ENCODE measurements at regions not wholly inside any gene's neighbourhood (a gene's known extent, or its start where the extent isn't known, plus 50 kb on each side); places are given as distances from the start of the nearest gene placed in this dataset.
"Not testable (repeated sequence)": the region's sequence is repeated elsewhere in the genome, so short reads cannot be mapped to it uniquely, and the experiment has no call there.

DNA sequence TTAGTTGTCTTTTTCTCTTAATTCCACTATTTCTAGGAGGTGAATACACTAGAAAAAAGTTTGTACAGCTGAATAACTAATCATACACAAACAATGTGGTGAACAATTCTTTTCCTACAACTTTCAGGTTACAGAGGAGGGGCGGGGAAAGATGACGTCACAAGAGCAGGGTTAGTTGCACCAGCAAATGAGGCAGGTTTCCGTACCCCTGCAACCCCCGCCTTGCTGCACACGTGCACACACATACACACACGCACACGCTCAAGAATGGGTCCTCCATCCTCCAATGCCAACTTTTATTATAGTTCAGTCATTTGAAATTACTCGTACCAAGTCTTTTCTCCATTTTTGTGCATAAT lies 122.8 kb downstream of the ARL4C start:
- DNase-seq (ENCODE audit: low spot score), result no peak

DNA sequence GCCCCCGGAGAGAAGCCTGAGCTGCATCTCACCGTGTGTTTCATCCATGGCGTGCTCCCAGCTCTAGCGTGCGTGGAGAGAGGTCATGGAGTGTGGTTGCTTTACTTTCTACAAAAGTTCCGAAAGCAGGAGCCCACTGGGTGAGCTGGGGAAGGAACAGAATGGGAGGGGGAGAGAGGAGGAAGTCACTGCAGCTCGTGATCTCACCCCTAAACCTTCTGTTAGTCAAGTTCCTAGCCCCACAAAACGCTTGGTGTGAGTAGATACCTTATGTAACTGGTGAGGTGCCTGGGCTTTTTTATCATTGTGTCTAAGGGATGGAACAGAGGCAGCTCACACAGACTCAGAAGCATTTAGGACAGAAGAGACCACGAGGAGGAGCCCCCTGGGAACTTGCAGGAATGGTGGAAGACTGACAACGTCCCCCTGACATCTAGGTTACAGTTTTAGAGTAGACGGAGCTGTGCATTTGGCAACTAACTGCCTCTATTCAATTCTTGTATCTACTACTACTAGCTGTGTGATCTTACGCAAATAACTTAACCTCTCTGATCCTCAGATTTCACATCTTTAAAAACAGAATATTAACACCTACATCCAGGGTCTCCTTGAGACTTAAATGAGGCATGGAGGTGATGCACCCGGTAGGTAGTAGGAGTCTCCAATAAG lies 123.3 kb downstream of the ARL4C start:
- no peak for DNase-seq (ENCODE audit: low spot score)

DNA sequence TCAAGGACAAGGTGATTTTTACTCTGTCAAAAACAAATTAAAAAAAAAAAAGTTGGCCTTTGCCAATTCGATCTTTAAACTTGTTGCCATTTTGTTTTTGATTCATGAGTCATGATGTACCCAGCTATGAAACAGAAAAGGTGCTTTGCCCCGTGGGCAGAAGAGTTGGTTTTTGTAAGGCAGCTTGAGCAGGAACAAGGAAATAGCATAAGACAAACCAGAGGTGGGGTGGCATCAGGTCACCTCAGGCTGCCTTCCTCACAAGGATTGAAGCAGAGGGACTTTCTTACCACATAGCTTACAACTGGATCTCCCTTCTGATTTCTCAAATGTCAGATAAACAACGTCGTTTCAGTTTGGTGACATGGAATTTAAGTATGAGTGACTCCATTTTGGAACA lies 123.8 kb downstream of the ARL4C start:
- peak; percentile 32 for DNase-seq (ENCODE audit: low spot score)

DNA sequence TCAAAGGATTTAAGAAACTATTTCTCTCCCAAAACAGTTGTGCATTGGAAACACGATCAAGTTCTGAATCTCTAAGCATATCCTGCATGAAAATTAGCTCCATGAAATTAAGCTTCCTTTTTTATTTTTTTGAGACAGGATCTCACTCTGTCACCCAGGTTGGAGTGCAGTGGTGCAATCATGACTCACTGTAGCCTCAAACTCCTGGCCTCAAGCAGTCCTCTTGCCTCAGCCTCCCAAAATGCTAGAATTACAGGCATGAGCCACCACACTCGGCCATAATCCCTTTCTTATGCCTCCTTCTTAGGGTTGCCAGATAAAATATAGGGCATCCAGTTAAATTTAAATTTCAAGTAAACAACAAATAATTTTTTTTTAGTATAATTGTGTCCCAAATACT lies 124.4 kb downstream of the ARL4C start:
- no peak for DNase-seq (ENCODE audit: low spot score)

DNA sequence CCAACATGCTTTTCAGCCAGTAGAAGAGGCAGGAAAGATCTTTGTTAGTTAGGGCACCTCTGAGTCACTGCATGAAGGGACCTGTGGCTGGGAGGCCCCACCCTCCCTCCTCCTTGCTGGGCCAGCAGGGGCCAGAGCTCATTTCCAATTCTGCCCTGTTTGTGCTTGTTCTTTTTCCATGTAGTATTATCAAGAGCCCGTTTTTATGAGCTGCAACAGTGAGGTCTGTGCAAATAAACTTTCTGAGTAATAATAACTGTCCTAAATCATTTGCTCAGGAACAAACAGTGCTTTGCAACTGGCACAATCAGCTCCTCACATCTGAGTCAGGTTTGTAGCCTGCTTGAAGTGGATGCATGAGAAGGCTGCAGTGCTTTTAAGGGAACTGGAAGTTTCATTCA lies 128.0 kb downstream of the ARL4C start:
- peak; percentile 60 for DNase-seq (ENCODE audit: low spot score)

DNA sequence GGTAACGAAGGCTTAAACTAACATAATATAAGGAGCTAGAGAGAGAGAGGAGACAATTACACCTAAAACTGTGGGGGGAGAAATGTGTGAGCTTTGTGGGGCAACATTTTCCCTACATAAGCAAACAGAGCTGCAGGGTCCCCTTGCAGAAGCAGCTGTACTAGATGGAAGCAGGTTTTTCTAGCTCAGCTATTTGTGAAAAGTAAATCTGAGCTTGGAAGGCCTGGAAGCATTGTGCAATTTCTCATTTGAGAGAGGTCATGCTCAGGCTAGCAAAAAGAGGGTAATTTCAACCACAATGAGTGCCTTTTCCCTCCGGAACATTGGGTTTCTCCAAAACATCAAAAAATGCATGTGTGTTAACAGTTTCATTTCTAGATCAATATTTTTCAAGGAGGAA lies 130.0 kb downstream of the ARL4C start:
- DNase-seq (ENCODE audit: low spot score), result no peak

DNA sequence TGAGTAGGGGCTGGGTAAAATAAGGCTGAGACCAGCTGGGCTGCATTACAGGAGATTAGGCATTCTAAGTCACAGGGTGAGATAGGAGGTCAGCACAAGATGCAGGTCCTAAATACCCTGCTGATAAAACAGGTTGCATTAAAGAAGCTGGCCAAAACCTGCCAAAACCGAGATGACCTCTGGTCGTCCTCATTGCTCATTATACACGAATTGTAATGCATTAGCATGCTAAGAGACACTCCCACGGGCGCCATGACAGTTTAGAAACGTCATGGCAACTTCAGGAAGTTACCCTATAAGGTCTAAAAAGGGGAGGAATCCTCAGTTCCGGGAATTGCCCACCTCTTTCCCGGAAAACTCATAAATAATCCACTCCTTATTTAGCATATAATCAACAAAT lies 132.2 kb downstream of the ARL4C start:
- no peak for DNase-seq (ENCODE audit: low spot score)

DNA sequence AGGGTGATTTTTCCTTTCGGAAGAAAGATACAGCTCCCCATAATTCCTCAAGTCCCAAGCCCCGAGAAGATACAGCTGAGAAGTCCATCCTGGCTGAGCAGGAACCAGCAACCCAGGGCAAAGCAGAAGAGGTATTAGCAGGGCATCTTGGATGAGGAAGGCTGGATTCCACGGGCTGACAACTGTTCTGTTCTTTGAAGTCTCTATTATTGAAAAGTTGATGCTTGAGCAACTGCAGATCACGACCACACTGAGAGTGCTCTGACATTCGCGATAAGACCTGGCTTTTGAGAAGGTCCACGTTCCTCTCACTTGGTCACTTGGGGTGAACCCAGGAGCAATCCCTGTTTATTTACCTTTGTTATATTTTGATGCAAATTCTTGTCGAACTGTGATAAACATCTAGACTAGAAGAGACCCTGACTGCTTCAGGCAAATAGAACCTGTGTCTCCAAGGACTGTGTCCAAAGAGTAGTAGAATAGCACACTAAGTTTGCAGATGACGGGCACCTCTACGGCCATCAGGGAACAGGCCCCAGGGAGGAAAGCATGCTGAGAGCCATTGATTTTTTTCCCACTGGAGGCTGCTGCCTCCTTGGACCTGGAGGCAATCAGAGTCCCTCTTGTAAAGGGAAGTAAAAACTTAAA lies 133.1 kb downstream of the ARL4C start:
- no peak for DNase-seq (ENCODE audit: low spot score)

DNA sequence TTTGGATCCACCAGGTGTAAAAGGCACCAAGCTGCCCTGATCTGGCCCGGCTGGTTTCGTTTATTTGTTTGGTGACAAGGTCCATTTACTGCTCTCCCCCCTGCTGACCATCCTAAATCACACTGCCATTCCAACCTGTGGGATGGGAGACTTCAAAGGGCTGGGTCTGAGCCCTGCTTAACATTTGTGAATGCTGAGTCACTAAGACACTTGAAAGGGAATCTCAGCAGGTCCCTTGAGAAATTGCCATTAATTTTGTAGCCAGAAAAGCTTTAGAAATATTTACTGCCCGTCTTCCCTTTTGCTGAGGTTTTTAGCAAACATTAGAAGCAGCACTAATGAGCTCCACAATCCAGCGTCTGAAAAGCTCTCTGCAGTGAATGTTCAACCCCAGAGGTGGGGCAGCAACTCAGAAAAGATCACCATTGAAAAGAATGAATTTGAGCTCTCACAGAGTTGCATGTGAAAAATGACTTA lies 133.8 kb downstream of the ARL4C start:
- peak; percentile 81 for DNase-seq (ENCODE audit: low spot score)

DNA sequence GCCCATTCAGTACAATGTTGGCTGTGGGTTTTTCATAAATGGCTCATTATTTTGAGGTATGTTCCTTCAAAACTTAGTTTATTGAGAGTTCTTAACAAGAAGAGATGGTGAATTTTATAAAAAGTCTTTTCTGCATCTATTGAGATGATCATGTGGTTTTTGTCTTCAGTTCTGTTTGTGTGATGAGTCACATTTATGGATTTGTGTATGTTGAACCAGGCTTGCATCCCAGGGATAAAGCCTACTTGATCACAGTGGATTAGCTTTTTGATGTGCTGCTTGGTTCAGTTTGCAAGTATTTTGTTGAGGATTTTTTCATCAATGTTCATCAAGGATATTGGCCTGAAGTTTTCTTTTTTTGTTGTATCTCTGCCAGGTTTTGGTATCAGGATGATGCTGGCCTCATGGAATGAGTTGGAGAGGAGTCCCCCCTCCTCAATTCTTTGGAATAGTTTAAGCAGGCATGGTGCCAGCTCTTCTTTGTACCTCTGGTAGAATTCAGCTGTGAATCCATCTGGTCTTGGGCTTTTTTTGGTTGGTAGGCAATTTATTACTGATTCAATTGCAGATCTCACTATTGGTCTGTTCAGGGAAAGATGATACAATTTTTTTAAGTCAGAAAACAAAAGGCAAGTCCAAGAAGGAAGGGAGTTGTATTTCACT lies 136.4 kb downstream of the ARL4C start:
- not testable (repeated sequence) for DNase-seq (ENCODE audit: low spot score)

DNA sequence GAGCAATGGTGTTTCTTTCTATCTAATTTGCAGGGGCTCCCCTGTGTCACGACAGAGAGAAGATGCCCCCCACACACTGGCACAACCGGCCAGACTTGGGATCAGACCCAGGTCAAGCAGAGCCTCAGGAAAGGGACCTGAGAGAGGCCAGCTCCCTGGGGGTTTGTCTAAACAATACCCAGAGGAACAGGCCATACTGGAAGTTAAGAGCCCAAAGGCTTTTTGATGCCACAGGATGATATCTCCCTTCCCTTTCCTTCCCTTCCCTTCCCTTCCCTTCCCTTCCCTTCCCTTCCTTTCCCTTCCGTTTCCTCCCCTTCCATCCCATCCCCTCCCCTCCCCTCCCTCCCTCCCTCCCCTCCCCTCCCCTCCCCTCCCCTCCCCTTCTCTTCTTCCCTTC lies 139.2 kb downstream of the ARL4C start:
- no peak for DNase-seq (ENCODE audit: low spot score)

DNA sequence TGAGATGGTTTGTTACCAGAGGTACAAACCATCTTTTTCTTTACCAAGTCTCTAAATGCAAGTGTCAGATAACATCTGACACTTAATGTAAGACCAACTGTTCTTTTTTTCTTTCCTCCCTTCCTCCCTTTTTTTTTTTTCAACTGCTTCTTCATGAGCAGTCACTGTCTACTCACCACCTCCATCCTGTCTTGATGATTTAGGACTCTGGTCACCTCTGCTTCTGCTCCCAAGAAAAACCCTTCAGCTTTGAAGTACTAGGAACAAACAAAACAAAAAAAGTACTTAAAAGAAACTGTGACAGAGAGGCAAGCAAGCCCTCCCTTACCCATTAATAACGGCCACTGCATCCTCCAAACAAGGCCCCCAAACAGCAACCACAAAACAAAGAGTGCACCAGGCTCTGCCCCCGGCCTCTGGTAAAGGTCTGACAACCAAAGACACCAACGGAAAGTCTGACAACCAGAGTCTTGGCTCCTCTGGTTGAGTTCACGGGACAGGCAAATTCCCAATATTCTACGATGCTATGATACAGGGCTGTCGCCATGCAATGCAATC lies 141.0 kb downstream of the ARL4C start:
- DNase-seq (ENCODE audit: low spot score), result no peak

DNA sequence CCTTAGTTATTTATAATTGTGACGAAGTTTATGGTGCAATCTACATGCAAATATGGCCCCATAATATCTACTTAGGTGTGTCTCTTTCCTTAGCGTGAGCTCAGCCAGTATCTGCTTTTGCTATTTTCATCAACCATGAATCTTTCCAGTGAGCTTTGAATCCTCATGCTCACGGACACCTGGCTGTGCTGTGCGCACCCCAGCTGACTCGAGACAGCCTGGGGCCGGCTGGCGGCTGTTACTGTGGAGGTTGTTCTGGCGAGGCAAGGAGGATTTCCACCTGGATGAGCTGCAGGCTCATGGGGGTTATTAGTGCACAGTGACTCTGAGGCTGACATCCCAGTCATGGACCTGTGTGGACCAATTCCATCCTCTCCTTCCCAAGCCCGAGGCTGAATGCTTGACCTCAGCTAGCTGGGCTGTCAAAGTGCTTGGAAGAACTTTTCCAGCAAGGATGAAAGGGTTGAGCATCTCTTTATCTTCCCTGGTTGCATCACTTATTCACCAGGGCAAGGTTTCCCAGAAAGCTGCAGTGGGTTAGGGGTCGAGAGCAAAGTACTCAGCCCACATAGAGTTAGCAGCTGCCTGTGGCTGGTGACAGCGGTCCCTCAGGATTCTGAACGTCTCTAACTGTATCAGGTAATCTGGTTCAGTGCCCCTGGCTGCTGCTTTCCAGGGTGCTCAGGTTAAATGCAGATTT lies 141.7 kb downstream of the ARL4C start:
- DNase-seq (ENCODE audit: low spot score), result peak; percentile 67

DNA sequence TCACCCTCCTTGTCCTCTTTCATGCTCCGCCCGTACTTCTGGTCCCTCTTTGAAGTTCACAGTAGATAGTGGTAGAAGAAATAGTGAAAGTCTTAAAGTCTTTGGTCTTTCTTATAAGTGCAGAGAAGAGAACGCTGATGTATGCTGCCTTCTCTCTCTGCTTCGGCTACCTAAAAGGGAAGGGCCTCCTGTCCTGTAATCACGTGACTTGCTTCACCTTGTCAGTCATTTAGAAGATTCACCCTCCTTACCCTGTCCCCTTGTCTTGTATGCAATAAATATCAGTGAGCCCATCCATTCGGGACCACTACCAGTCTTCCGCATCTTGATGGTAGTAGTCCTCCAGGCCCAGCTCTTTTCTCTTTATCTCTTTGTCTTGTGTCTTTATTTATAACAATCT lies 144.6 kb downstream of the ARL4C start:
- DNase-seq (ENCODE audit: low spot score), result no peak

DNA sequence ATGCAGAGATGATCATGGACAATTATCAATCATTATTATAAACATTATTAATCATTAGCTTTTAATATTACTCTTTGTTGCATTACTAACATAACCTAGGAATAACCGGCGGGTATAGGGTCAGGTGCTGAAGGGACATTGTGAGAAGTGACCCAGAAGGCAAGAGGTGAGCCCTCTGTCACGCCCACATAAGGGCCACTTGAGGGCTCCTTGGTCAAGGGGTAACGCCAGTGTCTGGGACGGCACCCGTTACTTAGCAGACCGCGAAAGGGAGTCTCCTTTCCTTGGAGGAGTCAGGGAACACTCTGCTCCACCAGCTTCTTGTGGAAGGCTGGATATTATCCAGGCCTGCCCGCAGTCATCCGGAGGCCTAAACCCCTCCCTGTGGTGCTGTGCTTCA lies 145.0 kb downstream of the ARL4C start:
- not testable (repeated sequence) for DNase-seq (ENCODE audit: low spot score)

DNA sequence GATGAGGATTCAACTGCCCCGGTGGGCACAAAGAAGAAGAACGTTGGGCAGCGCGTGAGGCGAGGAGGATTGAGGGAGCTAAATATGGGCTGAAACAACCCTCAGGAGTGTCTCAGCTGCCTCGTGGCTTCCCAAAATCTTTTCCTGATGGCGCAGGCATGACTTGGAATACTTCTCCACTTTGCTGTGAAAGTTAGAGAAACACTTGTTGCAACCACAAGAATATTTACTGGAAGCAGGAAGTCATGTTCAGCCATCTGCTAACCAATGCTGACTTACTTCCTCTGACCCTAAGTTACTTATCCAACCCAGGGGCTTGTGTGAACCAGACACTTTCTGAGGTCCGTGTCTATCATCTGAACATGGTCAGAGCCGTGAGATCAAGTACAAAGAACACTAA lies 148.8 kb downstream of the ARL4C start:
- DNase-seq (ENCODE audit: low spot score), result no peak

DNA sequence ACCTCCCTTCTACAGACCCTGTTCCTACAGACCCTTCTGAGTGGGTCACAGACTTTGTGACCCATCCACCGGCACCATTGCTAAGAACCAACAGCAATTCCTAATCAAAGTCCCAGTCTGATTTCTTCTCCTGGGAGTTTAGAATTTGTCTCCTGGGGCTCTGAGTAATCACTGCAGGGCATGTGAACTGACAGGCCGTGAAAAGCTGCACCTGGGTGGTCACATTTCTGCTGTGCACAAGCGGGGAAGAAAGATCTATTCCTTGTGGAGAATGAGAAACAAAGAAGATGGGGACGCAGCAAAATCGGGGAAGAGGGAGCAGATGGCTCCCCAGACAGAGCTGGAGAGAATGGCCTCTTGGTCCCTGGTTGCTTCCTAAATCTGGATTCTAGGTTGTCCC lies 151.0 kb downstream of the ARL4C start:
- peak; percentile 49 for DNase-seq (ENCODE audit: low spot score)

DNA sequence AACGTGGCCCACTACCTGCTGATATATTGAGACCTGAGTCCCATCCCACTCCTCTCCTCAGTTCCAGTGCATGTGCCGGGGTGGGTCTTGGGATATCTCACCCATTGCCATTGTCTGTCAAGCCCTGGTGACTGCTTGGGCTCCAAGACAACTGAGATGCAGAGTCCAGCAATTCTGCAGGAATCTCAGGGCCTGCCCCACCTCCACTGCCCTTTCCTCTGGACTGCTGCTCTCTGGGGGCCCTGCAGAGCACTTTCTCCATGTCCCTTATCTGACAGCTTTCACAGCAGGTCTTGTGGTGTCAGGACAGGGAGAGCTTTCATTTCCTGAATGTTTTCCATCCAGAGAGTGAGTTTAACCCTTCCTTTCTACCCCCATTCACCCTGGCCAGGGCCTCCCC lies 152.9 kb downstream of the ARL4C start:
- DNase-seq (ENCODE audit: low spot score), result no peak

DNA sequence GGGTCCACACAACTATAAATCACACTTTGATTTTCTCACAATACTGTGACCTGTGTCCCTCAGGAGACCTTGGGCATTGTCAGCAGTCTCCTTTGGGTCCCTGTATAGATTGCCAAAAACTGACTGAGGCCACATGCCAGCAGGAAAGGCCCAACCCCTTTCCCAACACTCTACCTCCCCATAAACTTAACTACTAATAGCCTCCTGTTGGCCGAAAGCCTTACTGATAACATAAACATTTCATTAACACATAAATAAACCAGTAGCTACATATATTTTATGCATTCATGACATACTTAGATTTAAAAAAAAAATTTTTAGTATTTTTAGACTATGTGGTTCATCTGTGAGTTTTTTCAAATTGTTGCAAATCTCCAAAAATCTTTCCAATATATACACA lies 153.5 kb downstream of the ARL4C start:
- no peak for DNase-seq (ENCODE audit: low spot score)

DNA sequence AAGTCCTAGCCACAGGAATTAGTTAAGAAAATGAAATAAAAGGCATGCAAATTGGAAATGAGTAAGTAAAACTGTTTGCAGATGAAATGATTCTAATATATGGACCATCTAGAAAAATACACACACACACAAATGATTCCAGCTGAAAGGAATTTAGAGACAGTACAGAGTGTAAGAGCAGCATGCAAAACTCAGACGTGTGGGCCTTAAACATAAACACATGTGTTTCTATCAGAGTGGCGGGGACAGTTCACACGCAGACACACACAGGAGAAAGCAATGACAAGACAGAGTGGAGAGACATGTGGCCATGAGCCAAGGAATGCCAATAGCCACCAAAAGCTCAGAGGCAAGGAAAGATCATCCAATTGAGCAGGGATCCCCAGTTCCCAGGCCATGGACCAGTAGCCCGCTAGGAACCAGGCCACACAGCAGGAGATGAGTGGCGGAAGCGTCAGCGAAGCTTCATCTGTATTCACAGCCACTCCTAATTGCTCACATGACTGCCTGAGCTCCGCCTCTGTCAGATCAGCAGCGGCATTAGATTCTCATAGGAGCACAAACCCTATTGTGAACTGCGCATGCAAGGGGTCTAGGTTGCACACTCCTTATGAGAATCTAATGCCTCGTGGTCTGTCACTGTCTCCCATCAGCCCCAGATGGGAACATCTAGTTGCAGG lies 155.4 kb downstream of the ARL4C start:
- no peak for DNase-seq (ENCODE audit: low spot score)

DNA sequence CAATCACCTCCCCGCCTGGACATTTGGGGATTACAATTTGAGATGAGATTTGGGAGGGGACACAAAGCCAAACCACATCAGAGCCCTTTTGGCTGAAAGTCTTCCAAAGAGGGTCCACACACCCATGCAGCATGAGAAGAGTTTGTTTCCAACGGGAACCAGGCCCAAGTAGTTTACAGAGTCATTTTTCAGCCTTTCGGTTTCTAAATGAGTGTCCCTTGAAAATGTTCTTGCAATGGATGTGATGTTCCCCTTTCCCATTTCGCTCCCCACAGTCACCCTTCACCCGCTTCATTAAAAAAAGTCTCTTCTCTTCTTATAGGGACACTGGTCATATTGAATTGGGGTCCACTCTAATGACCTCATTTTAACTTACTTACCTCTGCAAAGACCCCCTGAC lies 157.4 kb downstream of the ARL4C start:
- DNase-seq (ENCODE audit: low spot score), result no peak

DNA sequence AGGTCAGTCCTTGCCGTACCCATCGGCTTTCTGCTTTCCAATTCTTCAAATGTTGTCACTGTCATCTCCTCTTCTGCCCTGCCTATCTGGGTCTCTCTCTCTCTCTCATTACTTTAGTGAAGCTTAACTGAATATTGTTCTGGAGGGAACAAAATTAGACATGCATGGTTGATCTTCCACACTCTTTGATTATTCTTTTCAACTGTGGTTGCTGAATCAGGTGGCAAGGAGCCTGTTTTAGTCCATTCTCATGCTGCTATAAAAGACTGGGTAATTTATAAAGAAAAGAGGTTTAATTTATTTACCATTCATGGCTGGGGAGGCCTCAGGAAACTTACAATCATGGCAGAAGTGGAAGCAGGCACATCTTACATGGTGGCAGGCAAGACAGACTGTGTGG lies 157.9 kb downstream of the ARL4C start:
- DNase-seq (ENCODE audit: low spot score), result no peak
